A549 (cell line): ENCODE measurements at regions not wholly inside any gene's neighbourhood (a gene's known extent, or its start where the extent isn't known, plus 50 kb on each side); places are given as distances from the start of the nearest gene placed in this dataset.

Experiments
- CHD2 ChIP-seq: fragments of 150-350 bp; IDR thresholded peaks from 2 replicates; pipeline ENCODE4 v1.6.1; 2014; ENCODE audit warnings: low read length; ENCODE audit not compliant: partially characterized antibody
- CHD4 ChIP-seq: fragments of 200-600 bp; sonication (generic); IDR thresholded peaks from 2 replicates; pipeline ENCODE4 v1.6.1; 2016; ENCODE audit warnings: antibody characterized with exemption, mild to moderate bottlenecking, borderline replicate concordance
- CTCF ChIP-seq: fragments of >200 bp; sonication (Bioruptor Twin); formaldehyde crosslinking; IDR thresholded peaks from 3 replicates; pipeline ENCODE4 v1.5.1; 2016
- JUN ChIP-seq, 2 experiments: fragments of >200 bp; sonication (Bioruptor Twin); formaldehyde crosslinking; IDR thresholded peaks; 2 replicates in 1 of 2; 3 replicates in 1 of 2; pipeline ENCODE4 v1.6.1; 2016 to 2017
- POLR2A ChIP-seq: IDR thresholded peaks from 2 replicates; pipeline ENCODE4 v1.6.1; 2012; ENCODE audit warnings: mild to moderate bottlenecking, low read length
- RAD21 ChIP-seq, 2 experiments: fragments of >200 bp in 1 of 2; sonication (Bioruptor Twin) in 1 of 2; formaldehyde crosslinking in 1 of 2; IDR thresholded peaks in 1 of 2; conservative IDR thresholded peaks in 1 of 2; 2 replicates in 1 of 2; 3 replicates in 1 of 2; pipeline ENCODE4 v1.6.1; 2012 to 2018; ENCODE audit warnings: inconsistent platforms in 1 of 2
- REST ChIP-seq: fragments of 200-600 bp; sonication (generic); IDR thresholded peaks from 2 replicates; pipeline ENCODE4 v1.6.1; 2016; ENCODE audit warnings: antibody characterized with exemption, mild to moderate bottlenecking, moderate library complexity
- SMC3 ChIP-seq: fragments of >200 bp; sonication (Bioruptor Twin); formaldehyde crosslinking; IDR thresholded peaks from 3 replicates; pipeline ENCODE4 v1.6.1; 2018; ENCODE audit warnings: inconsistent platforms
- TF ChIP-seq, protein P1 (sequence below): IDR thresholded peaks from 2 replicates; pipeline ENCODE4 v1.6.1; 2012

DNA sequence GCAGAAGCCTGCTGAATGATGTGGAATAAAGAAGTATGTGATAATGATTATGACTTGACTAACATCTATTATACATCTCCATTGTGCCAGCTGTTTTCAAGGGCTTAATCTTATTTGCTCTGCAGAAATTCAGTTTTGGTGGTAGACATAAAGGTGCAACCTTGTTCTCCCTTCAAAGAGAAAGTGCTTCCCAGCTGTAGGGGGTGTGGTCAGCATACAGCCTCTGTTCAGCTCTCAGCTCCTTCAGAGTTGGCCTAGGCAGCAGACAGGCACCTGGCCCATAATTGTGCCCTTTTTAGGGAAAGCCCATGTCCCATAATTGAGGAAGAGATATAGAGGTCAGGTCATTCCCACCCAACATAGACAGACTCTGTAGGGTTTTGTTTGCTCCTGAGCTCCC, 104.3 kb upstream of the EOMES start:
- TF ChIP-seq POLR2A: no peak
- TF ChIP-seq, protein P1, sequence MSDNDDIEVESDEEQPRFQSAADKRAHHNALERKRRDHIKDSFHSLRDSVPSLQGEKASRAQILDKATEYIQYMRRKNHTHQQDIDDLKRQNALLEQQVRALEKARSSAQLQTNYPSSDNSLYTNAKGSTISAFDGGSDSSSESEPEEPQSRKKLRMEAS: no peak
- TF ChIP-seq CTCF: no peak
- no peak for TF ChIP-seq SMC3
- TF ChIP-seq REST: no peak
- TF ChIP-seq RAD21 (conservative IDR thresholded peaks at IDR 0.05 in 1 of 2, IDR thresholded peaks at IDR 0.05 in 1 of 2): no peak
- no peak for TF ChIP-seq CHD4
- TF ChIP-seq JUN (IDR thresholded peaks at IDR 0.05): no peak
- TF ChIP-seq CHD2: no peak
